ENCODE measurements at regions not wholly inside any gene's neighbourhood (a gene's known extent, or its start where the extent isn't known, plus 50 kb on each side); places are given as distances from the start of the nearest gene placed in this dataset.

DNA sequence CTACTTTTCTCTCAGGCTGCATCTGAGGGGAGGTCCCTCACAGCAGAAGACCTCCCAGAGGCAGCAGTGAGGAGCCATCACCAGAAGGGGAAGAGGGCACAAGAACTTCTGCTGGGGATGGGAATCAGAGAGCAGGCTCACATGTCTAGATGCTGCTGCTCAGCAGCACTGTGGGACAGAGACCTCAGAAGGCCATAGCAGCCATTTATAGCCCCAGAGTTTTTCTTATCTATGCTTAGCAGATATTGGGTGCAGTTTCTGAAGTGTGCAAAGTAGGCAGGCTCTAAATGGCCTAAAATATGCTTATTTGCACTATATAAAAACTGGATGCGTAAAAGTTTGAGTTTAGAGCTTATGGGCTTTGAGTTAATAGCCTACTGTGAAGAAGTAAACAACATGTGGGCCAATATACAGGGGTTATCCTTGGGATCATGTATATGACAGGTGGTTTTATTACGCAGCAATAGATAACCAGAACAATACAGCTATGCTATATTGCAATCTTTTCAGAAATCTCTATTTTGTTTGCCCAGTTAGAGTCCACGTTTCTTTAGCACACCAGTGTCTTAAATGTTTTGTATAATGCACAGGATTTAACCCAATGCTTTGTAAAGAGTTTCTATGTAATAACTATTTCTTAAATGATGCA lies 60.2 kb upstream of the TMEM244 start:
- TF ChIP-seq, protein P1, sequence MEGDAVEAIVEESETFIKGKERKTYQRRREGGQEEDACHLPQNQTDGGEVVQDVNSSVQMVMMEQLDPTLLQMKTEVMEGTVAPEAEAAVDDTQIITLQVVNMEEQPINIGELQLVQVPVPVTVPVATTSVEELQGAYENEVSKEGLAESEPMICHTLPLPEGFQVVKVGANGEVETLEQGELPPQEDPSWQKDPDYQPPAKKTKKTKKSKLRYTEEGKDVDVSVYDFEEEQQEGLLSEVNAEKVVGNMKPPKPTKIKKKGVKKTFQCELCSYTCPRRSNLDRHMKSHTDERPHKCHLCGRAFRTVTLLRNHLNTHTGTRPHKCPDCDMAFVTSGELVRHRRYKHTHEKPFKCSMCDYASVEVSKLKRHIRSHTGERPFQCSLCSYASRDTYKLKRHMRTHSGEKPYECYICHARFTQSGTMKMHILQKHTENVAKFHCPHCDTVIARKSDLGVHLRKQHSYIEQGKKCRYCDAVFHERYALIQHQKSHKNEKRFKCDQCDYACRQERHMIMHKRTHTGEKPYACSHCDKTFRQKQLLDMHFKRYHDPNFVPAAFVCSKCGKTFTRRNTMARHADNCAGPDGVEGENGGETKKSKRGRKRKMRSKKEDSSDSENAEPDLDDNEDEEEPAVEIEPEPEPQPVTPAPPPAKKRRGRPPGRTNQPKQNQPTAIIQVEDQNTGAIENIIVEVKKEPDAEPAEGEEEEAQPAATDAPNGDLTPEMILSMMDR (IDR thresholded peaks at IDR 0.05) = no peak
- TF ChIP-seq, protein P2, sequence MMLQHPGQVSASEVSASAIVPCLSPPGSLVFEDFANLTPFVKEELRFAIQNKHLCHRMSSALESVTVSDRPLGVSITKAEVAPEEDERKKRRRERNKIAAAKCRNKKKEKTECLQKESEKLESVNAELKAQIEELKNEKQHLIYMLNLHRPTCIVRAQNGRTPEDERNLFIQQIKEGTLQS (CRISPR knock-in tag; conservative IDR thresholded peaks at IDR 0.05) = no peak
- TF ChIP-seq SP1 (CRISPR knock-in tag; conservative IDR thresholded peaks at IDR 0.05) (no peak), ELF4 (CRISPR knock-in tag; IDR thresholded peaks at IDR 0.05; ENCODE audit: low read depth) (no peak)

Measured in WTC11 (cell line).